ENCODE measurements at regions not wholly inside any gene's neighbourhood (a gene's known extent, or its start where the extent isn't known, plus 50 kb on each side); places are given as distances from the start of the nearest gene placed in this dataset.

GRCh38 chr2:12424219-12424618 lies 292.5 kb upstream of the TRIB2 start:
- TF ChIP-seq CTCF (IDR thresholded peaks at IDR 0.05; ENCODE audit: low read depth, low read length), result no peak
- peak; percentile 12 for DNase-seq (ENCODE audit: extremely low read depth, low read depth)

- TF ChIP-seq CTCF (IDR thresholded peaks at IDR 0.05; ENCODE audit: low read depth, low read length), result no peak
- DNase-seq (ENCODE audit: extremely low read depth, low read depth), result no peak
Measured at GRCh38 chr2:12424809-12425208, 291.9 kb upstream of the TRIB2 start.

- TF ChIP-seq CTCF (IDR thresholded peaks at IDR 0.05; ENCODE audit: low read depth, low read length), result no peak
- no peak for DNase-seq (ENCODE audit: extremely low read depth, low read depth)
Measured at GRCh38 chr2:12428324-12428723, 288.4 kb upstream of the TRIB2 start.

GRCh38 chr2:12428786-12429185 lies 287.9 kb upstream of the TRIB2 start:
- DNase-seq (ENCODE audit: extremely low read depth, low read depth), result no peak
- no peak for TF ChIP-seq CTCF (IDR thresholded peaks at IDR 0.05; ENCODE audit: low read depth, low read length)

GRCh38 chr2:12429779-12430406 lies 286.8 kb upstream of the TRIB2 start:
- no peak for DNase-seq (ENCODE audit: extremely low read depth, low read depth)
- no peak for TF ChIP-seq CTCF (IDR thresholded peaks at IDR 0.05; ENCODE audit: low read depth, low read length)

- TF ChIP-seq CTCF (IDR thresholded peaks at IDR 0.05; ENCODE audit: low read depth, low read length), result no peak
- DNase-seq (ENCODE audit: extremely low read depth, low read depth), result no peak
Measured at GRCh38 chr2:12430407-12431133, 286.2 kb upstream of the TRIB2 start.

GRCh38 chr2:12432985-12433625 lies 283.6 kb upstream of the TRIB2 start:
- DNase-seq (ENCODE audit: extremely low read depth, low read depth), result no peak
- TF ChIP-seq CTCF (IDR thresholded peaks at IDR 0.05; ENCODE audit: low read depth, low read length), result no peak

Data from AG09319 (cell line).